Testis (tissue), 2 donors: ENCODE measurements at regions not wholly inside any gene's neighbourhood (a gene's known extent, or its start where the extent isn't known, plus 50 kb on each side); places are given as distances from the start of the nearest gene placed in this dataset.
"Not testable (repeated sequence)": the region's sequence is repeated elsewhere in the genome, so short reads cannot be mapped to it uniquely, and the experiment has no call there.

Experiments used
- DNase-seq: peaks from one replicate; pipeline ENCODE4 v3.0.0-alpha.2; 2019
- H3K27ac ChIP-seq, 2 donors: fragments of 200-600 bp; sonication (generic); one replicate each; pipeline ENCODE4 v1.5.1; 2019
- H3K27me3 ChIP-seq: fragments of 200-600 bp; sonication (generic); one replicate; pipeline ENCODE4 v1.5.1; 2019
- H3K36me3 ChIP-seq: fragments of 200-600 bp; sonication (generic); one replicate; pipeline ENCODE4 v1.5.1; 2017; ENCODE audit warnings: low read depth; ENCODE audit errors: missing control alignments
- H3K4me1 ChIP-seq: fragments of 200-600 bp; sonication (generic); one replicate; pipeline ENCODE4 v1.5.1; 2019
- H3K4me3 ChIP-seq, 2 donors: fragments of 200-600 bp; sonication (generic); one replicate each; pipeline ENCODE4 v1.5.1; 2017 to 2019
- H3K9me3 ChIP-seq: fragments of 200-600 bp; sonication (generic); one replicate; pipeline ENCODE4 v1.5.1; 2017
- POLR2A ChIP-seq: fragments of 450-650 bp; IDR thresholded peaks from one replicate; pipeline ENCODE4 v1.6.1; 2017; ENCODE audit warnings: antibody characterized with exemption, mild to moderate bottlenecking, moderate library complexity
- WGBS, 2 donors: methylation state at CpG; one replicate each; pipeline ENCODE4 v1.1.5; 2018; 5-methylcytosine and 5-hydroxymethylcytosine counted together
- intact Hi-C: fragments of 100-400 bp; cut with DNase I; formaldehyde crosslinking; loops from one replicate; pipeline ENCODE4 v1.15.1; 2023; ENCODE audit warnings: low total_unique reads
- TF ChIP-seq, protein P1 (sequence below), 3 experiments: fragments of 450-650 bp in 2 of 3; fragments of 200-600 bp in 1 of 3; sonication (generic) in 1 of 3; IDR thresholded peaks; one replicate each; pipeline ENCODE4 v1.5.1; 2016 to 2019; ENCODE audit warnings: antibody characterized with exemption in 3 of 3, mild to moderate bottlenecking in 2 of 3, moderate library complexity in 1 of 3

DNA sequence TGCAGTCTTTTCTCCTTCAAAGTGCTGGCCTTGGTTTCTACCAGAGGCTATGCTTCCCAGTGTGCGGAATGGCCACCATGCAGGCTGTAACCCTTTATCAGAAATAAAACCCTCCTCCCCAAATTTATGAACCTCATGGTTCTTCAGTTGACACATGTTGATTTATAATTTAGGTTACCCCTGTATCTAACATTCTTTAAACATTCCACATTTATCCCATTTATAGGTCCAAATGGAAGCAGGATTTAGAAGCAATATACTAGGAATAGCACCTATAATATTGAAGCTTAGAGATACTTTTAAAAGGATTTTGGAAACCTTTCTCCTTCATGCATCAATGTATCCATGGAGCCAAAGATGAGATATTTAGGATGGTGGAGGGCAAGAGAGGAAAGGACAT, 438.8 kb upstream of the C16orf82 start:
- no peak for TF ChIP-seq POLR2A
- TF ChIP-seq, protein P1, sequence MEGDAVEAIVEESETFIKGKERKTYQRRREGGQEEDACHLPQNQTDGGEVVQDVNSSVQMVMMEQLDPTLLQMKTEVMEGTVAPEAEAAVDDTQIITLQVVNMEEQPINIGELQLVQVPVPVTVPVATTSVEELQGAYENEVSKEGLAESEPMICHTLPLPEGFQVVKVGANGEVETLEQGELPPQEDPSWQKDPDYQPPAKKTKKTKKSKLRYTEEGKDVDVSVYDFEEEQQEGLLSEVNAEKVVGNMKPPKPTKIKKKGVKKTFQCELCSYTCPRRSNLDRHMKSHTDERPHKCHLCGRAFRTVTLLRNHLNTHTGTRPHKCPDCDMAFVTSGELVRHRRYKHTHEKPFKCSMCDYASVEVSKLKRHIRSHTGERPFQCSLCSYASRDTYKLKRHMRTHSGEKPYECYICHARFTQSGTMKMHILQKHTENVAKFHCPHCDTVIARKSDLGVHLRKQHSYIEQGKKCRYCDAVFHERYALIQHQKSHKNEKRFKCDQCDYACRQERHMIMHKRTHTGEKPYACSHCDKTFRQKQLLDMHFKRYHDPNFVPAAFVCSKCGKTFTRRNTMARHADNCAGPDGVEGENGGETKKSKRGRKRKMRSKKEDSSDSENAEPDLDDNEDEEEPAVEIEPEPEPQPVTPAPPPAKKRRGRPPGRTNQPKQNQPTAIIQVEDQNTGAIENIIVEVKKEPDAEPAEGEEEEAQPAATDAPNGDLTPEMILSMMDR (IDR thresholded peaks at IDR 0.05): no peak

DNA sequence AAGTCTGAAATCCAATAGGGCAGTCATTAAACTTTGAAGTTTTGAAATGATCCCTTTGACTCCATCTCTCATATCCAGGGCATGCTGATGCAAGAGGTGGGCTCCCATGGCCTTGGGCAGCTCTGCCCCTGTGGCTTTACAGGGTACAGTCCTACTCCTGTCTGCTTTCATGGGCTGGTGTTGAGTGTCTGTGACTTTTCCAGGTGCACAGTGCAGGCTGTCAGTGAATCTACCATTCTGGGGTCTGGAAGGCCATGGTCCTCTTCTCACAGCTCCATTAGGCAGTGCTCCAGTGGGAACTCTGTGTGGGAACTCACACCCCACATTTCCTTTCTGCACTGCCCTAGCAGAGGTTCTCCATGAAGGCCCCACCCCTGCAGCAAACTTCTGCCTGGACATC, 435.4 kb upstream of the C16orf82 start:
- H3K4me1 ChIP-seq, H3K27ac ChIP-seq, DNase-seq, H3K27me3 ChIP-seq, H3K9me3 ChIP-seq, intact Hi-C loops, H3K36me3 ChIP-seq, H3K4me3 ChIP-seq: not testable (repeated sequence)

More for the DNA sequence above, 438.8 kb upstream of the C16orf82 start:
- intact Hi-C loops: no loop called here
- Histone ChIP-seq H3K9me3 (no peaks in the 10 kb centered on the region), H3K27ac (no peak overlapping the region), H3K27me3 (no peaks in the 10 kb centered on the region), H3K4me1 (no peaks in the 10 kb centered on the region), H3K4me3 (no peak overlapping the region), H3K36me3 (no peaks in the 10 kb centered on the region)
- no peak for DNase-seq
- 88 to 100% methylated on average over 1 of the region's 1 CpG for WGBS, 2 donors

DNA sequence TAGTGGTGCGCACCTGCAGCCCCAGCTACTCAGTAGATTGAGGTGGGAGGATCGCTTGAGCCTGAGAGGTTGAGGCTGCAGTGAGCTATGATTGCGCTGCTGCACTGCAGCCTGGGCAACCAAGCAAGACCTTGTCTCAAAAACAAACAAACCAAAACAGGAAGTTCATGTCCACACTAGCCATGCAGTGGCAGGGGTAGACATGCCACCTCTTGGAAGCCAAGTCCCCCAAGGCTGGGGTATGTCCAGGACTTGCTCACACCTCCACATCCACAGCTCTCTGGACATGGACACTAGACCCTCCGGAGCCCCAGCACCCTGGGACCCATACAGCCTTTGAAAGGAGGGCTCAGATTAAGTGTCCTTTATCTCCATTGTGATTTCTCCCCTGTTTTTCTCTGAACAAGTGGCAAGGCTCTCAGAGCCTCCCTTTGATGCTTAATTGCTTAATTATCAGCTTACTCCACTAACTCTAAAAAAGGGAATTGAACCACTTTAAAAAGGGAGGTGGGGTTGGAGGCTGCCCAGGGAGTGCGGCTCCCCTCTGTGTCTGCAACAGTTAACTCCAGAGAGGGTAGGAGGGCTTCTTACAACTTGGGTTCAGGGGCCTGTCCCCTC, 424.6 kb upstream of the C16orf82 start:
- no peak for DNase-seq
- no peaks in the 10 kb centered on the region for H3K36me3 ChIP-seq
- no peak overlapping the region for H3K4me3 ChIP-seq
- H3K4me1 ChIP-seq: no peaks in the 10 kb centered on the region
- H3K27me3 ChIP-seq: no peaks in the 10 kb centered on the region
- 82 to 90% methylated on average over 5 of the region's 5 CpGs for WGBS, 2 donors
- no peak for TF ChIP-seq POLR2A
- TF ChIP-seq, protein P1 (IDR thresholded peaks at IDR 0.05): no peak
- intact Hi-C loops: no loop called here
- H3K27ac ChIP-seq: no peak overlapping the region
- H3K9me3 ChIP-seq: no peaks in the 10 kb centered on the region

DNA sequence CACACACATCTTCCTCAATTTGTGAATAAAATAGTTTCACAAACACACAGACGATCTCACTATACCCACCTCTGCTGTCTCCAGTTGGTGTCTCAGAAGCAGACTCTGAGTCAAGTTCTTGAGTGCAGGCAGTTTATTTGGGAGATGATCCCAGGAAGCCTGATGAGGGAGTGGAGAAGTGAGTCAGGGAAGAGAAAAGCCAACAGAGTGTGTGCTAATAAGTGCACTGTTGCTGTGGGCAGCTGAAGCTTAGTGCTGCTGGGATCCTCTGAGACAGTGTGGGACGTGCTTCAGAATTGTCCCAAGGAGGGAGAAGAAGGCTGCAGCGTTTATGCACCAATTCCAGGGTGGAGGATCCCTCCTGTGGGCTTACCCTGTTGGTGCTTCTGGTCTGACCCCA, 423.2 kb upstream of the C16orf82 start:
- H3K27ac ChIP-seq: no peak overlapping the region
- no peaks in the 10 kb centered on the region for H3K27me3 ChIP-seq
- no peaks in the 10 kb centered on the region for H3K9me3 ChIP-seq
- no peaks in the 10 kb centered on the region for H3K4me1 ChIP-seq
- 55 to 79% methylated on average over 3 of the region's 3 CpGs for WGBS, 2 donors
- no peak for DNase-seq
- TF ChIP-seq, protein P1 (IDR thresholded peaks at IDR 0.05): no peak
- TF ChIP-seq POLR2A: no peak
- no peaks in the 10 kb centered on the region for H3K36me3 ChIP-seq
- intact Hi-C loops: no loop called here
- no peak overlapping the region for H3K4me3 ChIP-seq

DNA sequence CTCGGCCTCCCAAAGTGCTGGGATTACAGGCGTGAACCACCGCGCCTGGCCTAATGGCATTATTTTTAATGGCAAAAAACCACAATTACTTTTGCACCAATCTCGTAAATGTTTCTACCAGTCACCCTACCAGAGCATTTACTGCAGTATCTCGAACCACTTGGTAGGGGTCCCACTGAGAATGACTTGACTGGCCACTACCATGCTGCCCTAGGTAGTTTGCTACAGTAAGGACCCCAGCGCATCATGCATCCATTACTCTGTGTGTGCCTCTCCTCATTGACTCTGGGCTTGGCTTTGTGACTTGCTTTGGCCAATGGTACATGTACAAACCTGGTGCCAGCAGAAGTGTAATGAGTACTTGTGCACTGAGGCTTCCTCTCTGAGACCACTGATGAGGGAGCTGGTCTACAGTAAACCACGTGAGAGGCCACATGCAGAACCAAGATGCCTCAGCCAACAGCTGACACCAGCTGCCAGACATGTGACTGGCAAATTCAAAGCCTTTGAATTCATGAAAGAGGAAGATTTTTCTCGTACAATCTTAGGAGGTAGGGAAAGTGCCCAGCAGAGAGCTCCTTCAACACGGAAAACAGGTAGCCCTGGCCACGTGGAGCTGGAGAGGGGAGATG, 421.7 kb upstream of the C16orf82 start:
- Histone ChIP-seq H3K27ac (no peak overlapping the region), H3K4me3 (no peak overlapping the region), H3K27me3 (no peaks in the 10 kb centered on the region), H3K36me3 (no peaks in the 10 kb centered on the region), H3K9me3 (no peaks in the 10 kb centered on the region), H3K4me1 (no peaks in the 10 kb centered on the region)
- intact Hi-C loops: no loop called here
- no peak for DNase-seq
- no peak for TF ChIP-seq POLR2A
- TF ChIP-seq, protein P1 (IDR thresholded peaks at IDR 0.05): no peak
- 80% methylated on average over 10 to 11 of the region's 11 CpGs for WGBS, 2 donors
